Pancreas (tissue), 10 donors: ENCODE measurements at regions not wholly inside any gene's neighbourhood (a gene's known extent, or its start where the extent isn't known, plus 50 kb on each side); places are given as distances from the start of the nearest gene placed in this dataset.

ENCODE experiments used
- ATAC-seq, 4 donors: fragments of 200-7000 bp; cut with Tn5 transposase; one replicate each; pipeline versions ENCODE4 v1.8.0 to v1.9.1; 2020; ENCODE audit warnings: mild to moderate bottlenecking in 4 of 4, moderate library complexity in 4 of 4
- DNase-seq, 6 donors: peaks; one replicate each; pipeline ENCODE4 v3.0.0-alpha.2; 2020
- FAIRE-seq: peaks from 2 replicates; lab custom pipeline; 2012; peaks lifted over from hg19 to GRCh38; lab: Jason Lieb, UNC
- H3K27ac ChIP-seq, 4 donors: fragments of 200-600 bp; sonication (generic); 1 replicate in 3 of 4; 2 replicates in 1 of 4; pipeline versions ENCODE4 v1.5.0 to v1.8.0; 2020
- H3K27me3 ChIP-seq, 4 donors: fragments of 200-600 bp; one replicate each; pipeline ENCODE4 v1.8.0; 2021
- H3K36me3 ChIP-seq, 3 donors: fragments of 200-600 bp; sonication (generic) in 1 of 3; one replicate each; pipeline versions ENCODE4 v1.5.0 to v1.8.0; 2020 to 2021
- H3K4me1 ChIP-seq, 3 donors: fragments of 200-600 bp; one replicate each; pipeline ENCODE4 v1.8.0; 2021
- H3K4me3 ChIP-seq, 4 donors: fragments of 200-600 bp; sonication (generic) in 2 of 4; one replicate each; pipeline versions ENCODE4 v1.5.0 to v1.8.0; 2020 to 2021
- H3K9me3 ChIP-seq, 4 donors: fragments of 200-600 bp; one replicate each; pipeline ENCODE4 v1.8.0; 2021
- WGBS, 2 donors: extraction: QIAGEN DNeasy Blood & Tissue Kit; methylation state at CpG; one replicate each; pipeline ENCODE4 v1.1.7; 2013; 5-methylcytosine and 5-hydroxymethylcytosine counted together
- intact Hi-C, 3 donors: fragments of 100-400 bp; cut with DNase I; formaldehyde crosslinking; loops; one replicate each; pipeline versions ENCODE4 v1.11.1 to v1.14.2; 2022
- TF ChIP-seq, protein P1 (sequence below), 4 donors: fragments of 200-600 bp; sonication (generic) in 3 of 4; IDR thresholded peaks; one replicate each; pipeline versions ENCODE4 v1.5.0 to v1.8.0; 2021; ENCODE audit warnings: antibody characterized with exemption in 4 of 4
- donor health status: healthy with polysubstance abuse.
- donor health status: DM: no; HTN: no; CAD: no; lungs with moderate emphysema.
- donor health status: DM: no; HTN: no; CAD: no.
- donor health status: control.
- donor health status: control.
- donor health status: Bipolar disorder and iron deficiency.
- donor health status: DM: yes; HTN: yes; CAD: no.
- donor health status: DM: no; HTN: no; CAD: no.
- donor health status: DM: no; HTN: no; CAD: no.
- donor health status: DM: yes; HTN: yes; CAD: no.

DNA sequence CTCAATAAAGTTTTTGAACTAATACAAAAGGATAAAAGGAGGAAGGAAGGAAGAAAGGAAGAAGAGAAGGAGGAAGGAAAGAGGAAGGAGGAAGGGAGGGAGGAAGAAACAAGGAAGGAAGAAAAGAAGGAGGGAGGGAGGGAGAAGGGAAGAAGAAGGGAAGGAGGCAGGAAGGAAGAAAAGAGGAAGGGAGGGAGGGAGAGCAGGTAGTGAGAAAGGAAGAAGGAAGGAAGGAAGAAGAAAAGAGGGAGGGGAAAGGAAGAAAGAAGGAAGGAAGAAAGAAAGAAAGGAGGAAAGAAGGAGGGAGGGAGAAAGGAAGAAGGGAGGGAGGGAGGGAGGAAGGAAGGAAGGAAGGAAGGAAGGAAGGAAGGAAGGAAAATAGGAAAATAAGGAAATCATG lies 263.8 kb upstream of the C16orf82 start:
- FAIRE-seq: no peak
- Histone ChIP-seq H3K9me3 (no peaks in the 10 kb centered on the region), H3K27me3 (no peaks in the 10 kb centered on the region), H3K27ac (no peak overlapping the region), H3K4me3 (no peak overlapping the region), H3K4me1 (no peaks in the 10 kb centered on the region), H3K36me3 (no peaks in the 10 kb centered on the region)
- TF ChIP-seq, protein P1, sequence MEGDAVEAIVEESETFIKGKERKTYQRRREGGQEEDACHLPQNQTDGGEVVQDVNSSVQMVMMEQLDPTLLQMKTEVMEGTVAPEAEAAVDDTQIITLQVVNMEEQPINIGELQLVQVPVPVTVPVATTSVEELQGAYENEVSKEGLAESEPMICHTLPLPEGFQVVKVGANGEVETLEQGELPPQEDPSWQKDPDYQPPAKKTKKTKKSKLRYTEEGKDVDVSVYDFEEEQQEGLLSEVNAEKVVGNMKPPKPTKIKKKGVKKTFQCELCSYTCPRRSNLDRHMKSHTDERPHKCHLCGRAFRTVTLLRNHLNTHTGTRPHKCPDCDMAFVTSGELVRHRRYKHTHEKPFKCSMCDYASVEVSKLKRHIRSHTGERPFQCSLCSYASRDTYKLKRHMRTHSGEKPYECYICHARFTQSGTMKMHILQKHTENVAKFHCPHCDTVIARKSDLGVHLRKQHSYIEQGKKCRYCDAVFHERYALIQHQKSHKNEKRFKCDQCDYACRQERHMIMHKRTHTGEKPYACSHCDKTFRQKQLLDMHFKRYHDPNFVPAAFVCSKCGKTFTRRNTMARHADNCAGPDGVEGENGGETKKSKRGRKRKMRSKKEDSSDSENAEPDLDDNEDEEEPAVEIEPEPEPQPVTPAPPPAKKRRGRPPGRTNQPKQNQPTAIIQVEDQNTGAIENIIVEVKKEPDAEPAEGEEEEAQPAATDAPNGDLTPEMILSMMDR (IDR thresholded peaks at IDR 0.05): no peak
- ATAC-seq: no peak
- intact Hi-C loops: no loop called here
- DNase-seq: no peak

DNA sequence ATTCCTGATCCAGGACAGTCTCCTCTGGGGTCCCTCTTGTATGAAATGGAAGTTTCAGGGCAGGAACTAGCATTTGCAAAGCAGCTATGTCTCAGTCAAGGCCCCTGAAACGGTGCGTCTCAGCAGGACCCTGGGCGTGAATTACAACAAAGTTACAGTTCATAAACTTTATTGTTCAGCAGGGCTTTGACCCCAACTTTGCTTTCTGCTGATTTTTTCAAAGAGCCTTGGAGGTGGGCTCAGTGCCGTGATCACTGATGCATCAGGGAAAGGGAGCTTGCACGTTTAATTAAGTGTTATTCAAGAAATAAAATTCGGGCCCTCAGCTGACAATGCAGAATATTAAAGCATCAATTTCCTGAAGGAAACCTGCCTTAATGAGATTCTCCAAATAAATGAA lies 260.1 kb upstream of the C16orf82 start:
- FAIRE-seq: no peak

DNA sequence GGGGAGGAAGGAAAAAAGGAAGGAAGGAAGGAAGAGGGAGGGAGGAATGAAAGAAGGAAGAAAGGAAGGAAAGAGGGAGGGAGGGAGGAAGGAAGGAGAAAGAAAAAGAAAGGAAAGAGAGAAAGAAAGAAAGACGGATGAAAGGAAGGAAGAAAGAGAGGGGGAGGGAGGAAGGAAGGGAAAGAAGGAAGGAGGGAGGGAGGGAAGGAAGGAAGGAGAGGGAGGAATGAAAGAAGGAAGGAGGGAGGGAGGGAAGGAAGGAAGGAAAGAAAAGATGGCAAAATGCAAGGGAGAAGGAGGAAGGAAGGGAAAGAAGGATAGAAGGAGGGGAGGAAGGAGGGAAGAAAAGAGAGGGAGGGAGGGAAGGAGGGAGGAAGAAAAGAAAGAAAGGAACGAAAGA lies 257.3 kb upstream of the C16orf82 start:
- Histone ChIP-seq H3K27me3 (no peaks in the 10 kb centered on the region), H3K4me1 (no peaks in the 10 kb centered on the region), H3K36me3 (no peaks in the 10 kb centered on the region), H3K4me3 (no peak overlapping the region), H3K27ac (no peak overlapping the region), H3K9me3 (no peaks in the 10 kb centered on the region)
- ATAC-seq: no peak
- FAIRE-seq: no peak
- 28 to 47% methylated on average over 2 of the region's 2 CpGs for WGBS, 2 donors
- DNase-seq: no peak
- intact Hi-C loops: no loop called here
- TF ChIP-seq, protein P1 (IDR thresholded peaks at IDR 0.05): no peak

More for the DNA sequence above, 260.1 kb upstream of the C16orf82 start:
- TF ChIP-seq, protein P1 (IDR thresholded peaks at IDR 0.05): no peak
- ATAC-seq (no peak), DNase-seq (no peak)
- no peak overlapping the region for H3K4me3 ChIP-seq
- intact Hi-C loops: no loop called here
- no peaks in the 10 kb centered on the region for H3K27me3 ChIP-seq
- H3K36me3 ChIP-seq: no peaks in the 10 kb centered on the region
- no peaks in the 10 kb centered on the region for H3K4me1 ChIP-seq
- H3K9me3 ChIP-seq: no peaks in the 10 kb centered on the region
- H3K27ac ChIP-seq: no peak overlapping the region
- WGBS, 2 donors: 52 to 65% methylated on average over 6 of the region's 6 CpGs

DNA sequence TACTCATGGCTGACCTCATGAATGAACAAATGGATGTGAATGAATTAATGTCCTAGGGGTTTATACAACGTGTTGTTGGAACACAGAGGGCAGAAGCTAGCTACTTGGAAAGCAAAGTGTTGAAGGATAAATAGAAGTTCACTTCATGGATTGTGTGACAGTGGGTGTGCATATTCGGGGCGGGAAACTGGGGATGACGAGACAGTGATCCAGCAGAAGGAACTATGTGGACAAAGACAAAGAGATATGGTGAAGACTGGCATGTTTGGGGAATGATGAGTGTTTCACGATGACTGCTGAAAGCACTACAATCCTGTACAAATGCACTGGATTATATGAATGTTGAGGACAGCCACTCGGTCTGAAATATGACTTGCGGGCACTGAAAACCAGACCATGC lies 250.5 kb upstream of the C16orf82 start:
- H3K9me3 ChIP-seq: no peaks in the 10 kb centered on the region
- 53 to 61% methylated on average over 7 of the region's 7 CpGs for WGBS, 2 donors
- DNase-seq (no peak), ATAC-seq (no peak), FAIRE-seq (no peak)
- no peak overlapping the region for H3K4me3 ChIP-seq
- H3K36me3 ChIP-seq: no peaks in the 10 kb centered on the region
- H3K4me1 ChIP-seq: no peaks in the 10 kb centered on the region
- intact Hi-C loops: no loop called here
- TF ChIP-seq, protein P1 (IDR thresholded peaks at IDR 0.05): no peak
- H3K27me3 ChIP-seq: no peaks in the 10 kb centered on the region
- H3K27ac ChIP-seq: no peak overlapping the region

DNA sequence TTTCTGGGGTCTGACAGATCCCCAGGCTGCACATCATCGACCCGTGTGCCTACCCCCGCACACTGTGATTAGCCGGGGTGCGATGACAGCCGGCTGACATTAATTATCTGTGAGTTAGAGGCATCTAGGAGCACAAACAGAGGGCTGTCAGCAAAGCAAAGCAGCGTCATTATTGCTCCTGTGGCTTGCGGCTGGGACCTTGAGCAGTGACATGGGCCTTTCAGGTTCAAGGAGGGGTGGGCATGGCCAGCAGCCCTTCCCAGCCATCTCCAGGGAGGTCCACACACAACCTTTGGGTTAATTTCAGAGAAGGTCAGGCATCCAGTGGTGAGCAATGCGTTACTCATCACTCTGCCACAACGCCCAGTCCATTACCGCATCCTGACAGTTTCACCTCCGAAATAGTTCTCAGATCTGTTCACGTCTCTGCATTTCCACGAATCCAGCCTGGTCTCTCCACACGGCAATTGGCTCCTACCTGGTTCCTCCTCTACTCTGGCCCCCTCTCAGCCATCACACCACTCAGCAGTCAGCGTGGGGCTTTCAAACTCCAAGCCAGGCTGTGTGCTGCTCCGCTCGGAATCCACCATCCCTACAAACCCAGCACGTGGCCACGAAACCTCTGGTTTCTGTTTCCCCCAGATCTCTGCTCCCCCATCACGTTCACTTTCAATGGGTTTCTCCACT lies 249.7 kb upstream of the C16orf82 start:
- FAIRE-seq: no peak
- intact Hi-C loops: no loop called here
- no peak overlapping the region for H3K27ac ChIP-seq

More for the DNA sequence above, 249.7 kb upstream of the C16orf82 start:
- TF ChIP-seq, protein P1 (IDR thresholded peaks at IDR 0.05): no peak
- ATAC-seq: no peak
- no peaks in the 10 kb centered on the region for H3K4me1 ChIP-seq
- DNase-seq: no peak
- 40 to 45% methylated on average over 21 of the region's 21 CpGs for WGBS, 2 donors
- no peaks in the 10 kb centered on the region for H3K36me3 ChIP-seq
- no peak overlapping the region for H3K4me3 ChIP-seq
- no peaks in the 10 kb centered on the region for H3K9me3 ChIP-seq
- H3K27me3 ChIP-seq: no peaks in the 10 kb centered on the region
